PFSK-1 (cell line): ENCODE measurements at regions not wholly inside any gene's neighbourhood (a gene's known extent, or its start where the extent isn't known, plus 50 kb on each side); places are given as distances from the start of the nearest gene placed in this dataset.

ENCODE experiments used
- FOXP2 ChIP-seq: optimal IDR thresholded peaks from 2 replicates; pipeline ENCODE3; 2011; ENCODE audit warnings: borderline replicate concordance, control low read depth, inconsistent platforms; ENCODE audit not compliant: insufficient read depth; ENCODE audit errors: extremely low read length, extremely low read depth
- POLR2AphosphoS5 ChIP-seq: IDR thresholded peaks from 2 replicates; pipeline ENCODE4 v1.6.1; 2012; ENCODE audit warnings: low read depth, mild to moderate bottlenecking, control low read depth, low read length, moderate library complexity
- SIN3A ChIP-seq: IDR thresholded peaks from 2 replicates; pipeline ENCODE4 v1.6.1; 2012; ENCODE audit warnings: mild to moderate bottlenecking, low read length, moderate library complexity, borderline replicate concordance; ENCODE audit not compliant: insufficient read depth
- TAF1 ChIP-seq: IDR thresholded peaks from 2 replicates; pipeline ENCODE4 v1.6.1; 2012; ENCODE audit warnings: low read length, control low read depth, borderline replicate concordance; ENCODE audit not compliant: insufficient read depth
- TF ChIP-seq, protein P1 (sequence below), 2 experiments: IDR thresholded peaks; 2 replicates each; pipeline versions ENCODE4 v1.6.1 to v1.8.0; 2011 to 2012; ENCODE audit warnings: low read depth in 2 of 2, low read length in 2 of 2, control low read depth in 1 of 2, inconsistent platforms in 1 of 2, mild to moderate bottlenecking in 1 of 2, moderate library complexity in 1 of 2; ENCODE audit not compliant: insufficient read depth in 1 of 2

DNA sequence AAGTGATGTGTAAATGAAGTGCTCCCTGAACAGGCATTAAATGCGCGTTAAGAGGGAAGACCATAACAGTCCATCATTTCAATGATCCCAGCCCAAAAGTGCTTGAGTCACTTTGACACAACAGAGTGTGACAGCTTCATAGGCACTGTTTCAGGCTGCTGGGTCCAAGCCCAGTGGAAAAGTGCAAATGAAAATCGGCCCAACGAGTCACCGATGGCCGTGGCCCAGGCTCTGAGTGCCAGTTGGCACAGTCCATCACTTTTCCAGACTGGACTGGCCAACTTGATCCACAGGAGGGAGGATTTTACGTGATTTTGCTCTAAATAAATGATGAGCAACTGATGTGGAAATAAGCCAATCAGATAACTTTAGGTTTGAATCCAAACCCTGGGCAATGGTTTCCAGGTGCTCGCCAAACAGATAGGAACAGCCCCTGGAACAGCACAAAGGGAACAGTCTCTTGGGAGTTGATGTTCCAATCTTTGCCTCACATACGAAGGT, 114.0 kb downstream of the SP3 start:
- TF ChIP-seq SIN3A (no peak), FOXP2 (no peak), TAF1 (no peak)
- TF ChIP-seq, protein P1, sequence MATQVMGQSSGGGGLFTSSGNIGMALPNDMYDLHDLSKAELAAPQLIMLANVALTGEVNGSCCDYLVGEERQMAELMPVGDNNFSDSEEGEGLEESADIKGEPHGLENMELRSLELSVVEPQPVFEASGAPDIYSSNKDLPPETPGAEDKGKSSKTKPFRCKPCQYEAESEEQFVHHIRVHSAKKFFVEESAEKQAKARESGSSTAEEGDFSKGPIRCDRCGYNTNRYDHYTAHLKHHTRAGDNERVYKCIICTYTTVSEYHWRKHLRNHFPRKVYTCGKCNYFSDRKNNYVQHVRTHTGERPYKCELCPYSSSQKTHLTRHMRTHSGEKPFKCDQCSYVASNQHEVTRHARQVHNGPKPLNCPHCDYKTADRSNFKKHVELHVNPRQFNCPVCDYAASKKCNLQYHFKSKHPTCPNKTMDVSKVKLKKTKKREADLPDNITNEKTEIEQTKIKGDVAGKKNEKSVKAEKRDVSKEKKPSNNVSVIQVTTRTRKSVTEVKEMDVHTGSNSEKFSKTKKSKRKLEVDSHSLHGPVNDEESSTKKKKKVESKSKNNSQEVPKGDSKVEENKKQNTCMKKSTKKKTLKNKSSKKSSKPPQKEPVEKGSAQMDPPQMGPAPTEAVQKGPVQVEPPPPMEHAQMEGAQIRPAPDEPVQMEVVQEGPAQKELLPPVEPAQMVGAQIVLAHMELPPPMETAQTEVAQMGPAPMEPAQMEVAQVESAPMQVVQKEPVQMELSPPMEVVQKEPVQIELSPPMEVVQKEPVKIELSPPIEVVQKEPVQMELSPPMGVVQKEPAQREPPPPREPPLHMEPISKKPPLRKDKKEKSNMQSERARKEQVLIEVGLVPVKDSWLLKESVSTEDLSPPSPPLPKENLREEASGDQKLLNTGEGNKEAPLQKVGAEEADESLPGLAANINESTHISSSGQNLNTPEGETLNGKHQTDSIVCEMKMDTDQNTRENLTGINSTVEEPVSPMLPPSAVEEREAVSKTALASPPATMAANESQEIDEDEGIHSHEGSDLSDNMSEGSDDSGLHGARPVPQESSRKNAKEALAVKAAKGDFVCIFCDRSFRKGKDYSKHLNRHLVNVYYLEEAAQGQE (IDR thresholded peaks at IDR 0.05; ENCODE audit: insufficient read depth in 1 of 2, low read depth in 2 of 2, low read length in 2 of 2) = no peak

DNA sequence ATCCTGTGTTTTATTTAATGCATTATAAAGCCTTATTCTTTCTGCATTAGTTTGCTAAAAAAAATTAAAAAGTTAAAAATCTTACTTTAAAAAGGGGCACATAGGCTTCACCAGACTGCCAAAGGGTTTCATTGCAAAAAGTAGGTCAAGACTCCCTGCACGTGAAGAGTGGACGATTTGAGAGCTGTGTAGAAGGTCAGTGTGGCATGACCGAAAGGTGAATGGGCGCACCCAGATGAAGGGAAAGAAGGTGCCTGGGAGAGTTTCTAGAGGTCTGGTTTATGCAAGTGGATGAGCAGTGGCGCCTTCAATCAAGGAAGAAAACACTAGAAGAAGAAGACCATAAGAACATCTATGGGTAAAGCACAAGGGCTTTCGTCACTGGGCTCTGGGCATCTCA, 111.0 kb downstream of the SP3 start:
- no peak for TF ChIP-seq TAF1
- no peak for TF ChIP-seq FOXP2
- no peak for TF ChIP-seq SIN3A
- no peak for TF ChIP-seq POLR2AphosphoS5
- TF ChIP-seq, protein P1 (IDR thresholded peaks at IDR 0.05; ENCODE audit: insufficient read depth in 1 of 2, low read depth in 2 of 2, low read length in 2 of 2) = no peak

DNA sequence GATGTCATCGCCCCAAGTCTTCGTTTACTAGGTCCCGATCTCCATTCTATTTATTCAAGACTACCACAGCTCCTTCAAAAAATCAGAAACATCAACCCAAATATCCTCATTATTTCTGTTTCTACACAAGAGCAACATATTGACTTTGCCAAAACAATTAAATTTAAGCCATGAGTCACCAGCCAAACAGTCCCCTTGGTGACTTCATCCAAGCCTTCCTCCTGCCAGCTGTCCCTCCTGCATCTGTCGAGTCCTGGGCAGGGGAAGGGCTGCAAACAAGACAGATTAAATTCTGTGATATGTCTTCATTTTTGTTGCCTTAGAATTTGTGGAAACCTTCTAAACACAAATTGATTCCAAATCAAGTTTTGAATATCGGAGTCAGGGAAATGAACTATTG, 110.3 kb downstream of the SP3 start:
- TF ChIP-seq, protein P1 (IDR thresholded peaks at IDR 0.05; ENCODE audit: insufficient read depth in 1 of 2, low read depth in 2 of 2, low read length in 2 of 2) = no peak

DNA sequence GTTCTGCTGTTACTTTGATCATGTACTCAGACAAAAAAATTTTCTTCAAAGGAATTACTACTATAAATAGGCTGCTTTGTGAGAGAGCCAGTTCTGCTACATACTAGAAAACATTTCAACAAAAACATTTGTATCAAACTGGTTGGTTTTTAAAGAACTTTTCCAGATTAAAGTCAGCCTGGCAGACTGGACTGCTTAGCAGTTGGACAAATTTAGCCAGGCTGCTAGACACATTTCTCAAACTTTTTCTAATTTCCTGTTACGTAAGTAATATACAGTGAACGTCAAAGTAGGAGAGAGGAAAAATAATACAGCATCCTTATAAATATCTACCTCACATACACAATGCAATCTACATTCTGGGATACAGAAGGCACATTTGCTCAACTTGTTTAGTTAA, 109.5 kb downstream of the SP3 start:
- no peak for TF ChIP-seq POLR2AphosphoS5
- no peak for TF ChIP-seq FOXP2
- TF ChIP-seq TAF1 = no peak
- TF ChIP-seq, protein P1 (IDR thresholded peaks at IDR 0.05; ENCODE audit: insufficient read depth in 1 of 2, low read depth in 2 of 2, low read length in 2 of 2) = no peak
